ENCODE measurements at regions not wholly inside any gene's neighbourhood (a gene's known extent, or its start where the extent isn't known, plus 50 kb on each side); places are given as distances from the start of the nearest gene placed in this dataset.

DNA sequence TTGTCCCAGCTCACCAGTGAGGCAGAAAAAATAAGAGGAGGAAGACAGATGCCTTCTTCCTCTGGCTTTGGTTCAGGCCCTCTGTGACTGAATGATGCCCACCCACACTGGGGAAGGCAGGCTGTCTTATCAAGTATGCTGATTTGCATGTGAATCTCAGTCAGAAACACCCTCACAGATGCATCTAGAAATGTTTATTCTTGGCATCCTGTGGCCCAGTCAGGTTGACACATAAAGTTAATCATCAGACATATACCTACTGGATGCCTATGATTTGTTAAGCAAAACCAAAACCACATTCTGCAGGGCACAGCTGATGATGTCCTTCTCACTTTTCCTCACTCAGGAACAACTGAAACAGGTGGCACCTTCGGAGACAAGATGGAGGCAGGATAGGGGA lies 243.4 kb upstream of the KCNN2 start:
- TF ChIP-seq EZH2 (IDR thresholded peaks at IDR 0.05): no peak
- no peak for TF ChIP-seq CTCF (IDR thresholded peaks at IDR 0.05)
- no peak for TF ChIP-seq EZH2phosphoT487 (IDR thresholded peaks at IDR 0.05)
